DOHH2 (cell line): ENCODE measurements at regions not wholly inside any gene's neighbourhood (a gene's known extent, or its start where the extent isn't known, plus 50 kb on each side); places are given as distances from the start of the nearest gene placed in this dataset.

Source experiments
- H3F3A ChIP-seq: fragments of 200-600 bp; sonication (generic), shearing (Covaris generic); 2 replicates; pipeline ENCODE4 v1.6.0; 2016; ENCODE audit warnings: antibody characterized with exemption, mild to moderate bottlenecking; ENCODE audit not compliant: control insufficient read depth, insufficient read depth
- H3K27ac ChIP-seq: fragments of 200-600 bp; sonication (generic); 2 replicates; pipeline ENCODE4 v1.5.1; 2014; ENCODE audit warnings: low read depth, mild to moderate bottlenecking, low read length, moderate library complexity
- H3K27me3 ChIP-seq: fragments of 200-600 bp; sonication (generic); 2 replicates; pipeline ENCODE4 v1.6.1; 2014; ENCODE audit warnings: mild to moderate bottlenecking, low read length, mixed read lengths; ENCODE audit not compliant: control insufficient read depth
- H3K36me3 ChIP-seq: fragments of 200-600 bp; sonication (generic); 2 replicates; pipeline ENCODE4 v1.6.1; 2014; ENCODE audit warnings: mild to moderate bottlenecking, low read length, moderate library complexity, mixed read lengths; ENCODE audit not compliant: control insufficient read depth
- H3K4me1 ChIP-seq: fragments of 200-600 bp; sonication (generic); 2 replicates; pipeline ENCODE4 v1.6.1; 2014; ENCODE audit warnings: mild to moderate bottlenecking, low read length, mixed read lengths; ENCODE audit not compliant: control insufficient read depth
- H3K4me2 ChIP-seq: fragments of 200-600 bp; sonication (generic); 2 replicates; pipeline ENCODE4 v1.6.0; 2014; ENCODE audit warnings: mild to moderate bottlenecking, low read length, moderate library complexity
- H3K4me3 ChIP-seq: fragments of 200-600 bp; sonication (generic); 2 replicates; pipeline ENCODE4 v1.5.1; 2014; ENCODE audit warnings: mild to moderate bottlenecking, low read length, mixed read lengths
- H3K79me2 ChIP-seq: fragments of 200-600 bp; sonication (generic); 2 replicates; pipeline ENCODE4 v1.6.1; 2014; ENCODE audit warnings: mild to moderate bottlenecking, low read length, mixed read lengths; ENCODE audit not compliant: control insufficient read depth
- H3K9me2 ChIP-seq: fragments of 200-600 bp; sonication (generic); replicated peaks from 2 replicates; pipeline ENCODE4 v1.6.1; 2014; ENCODE audit warnings: mild to moderate bottlenecking, low read length, mixed read lengths; ENCODE audit not compliant: control insufficient read depth
- H3K9me3 ChIP-seq: fragments of 200-600 bp; sonication (generic); 2 replicates; pipeline ENCODE4 v1.6.1; 2014; ENCODE audit warnings: antibody characterized with exemption, low read length, mixed read lengths; ENCODE audit not compliant: control insufficient read depth, insufficient read depth
- H4K20me1 ChIP-seq: fragments of 200-600 bp; sonication (generic); 2 replicates; pipeline ENCODE4 v1.6.0; 2014; ENCODE audit warnings: low read depth, mild to moderate bottlenecking, antibody characterized with exemption, low read length, moderate library complexity; ENCODE audit not compliant: control insufficient read depth, insufficient read depth
- EZH2phosphoT487 ChIP-seq: fragments of 200-600 bp; sonication (generic); IDR thresholded peaks from 2 replicates; pipeline ENCODE4 v1.6.1; 2017; ENCODE audit warnings: borderline replicate concordance, mild to moderate bottlenecking, antibody characterized with exemption, low read length, moderate library complexity, mixed read lengths
- TF ChIP-seq, protein P1 (sequence below): fragments of 200-600 bp; sonication (generic); IDR thresholded peaks from one replicate; pipeline ENCODE4 v1.5.1; 2014; ENCODE audit warnings: antibody characterized with exemption, mild to moderate bottlenecking, low read depth, low read length; ENCODE audit not compliant: poor library complexity, severe bottlenecking

DNA sequence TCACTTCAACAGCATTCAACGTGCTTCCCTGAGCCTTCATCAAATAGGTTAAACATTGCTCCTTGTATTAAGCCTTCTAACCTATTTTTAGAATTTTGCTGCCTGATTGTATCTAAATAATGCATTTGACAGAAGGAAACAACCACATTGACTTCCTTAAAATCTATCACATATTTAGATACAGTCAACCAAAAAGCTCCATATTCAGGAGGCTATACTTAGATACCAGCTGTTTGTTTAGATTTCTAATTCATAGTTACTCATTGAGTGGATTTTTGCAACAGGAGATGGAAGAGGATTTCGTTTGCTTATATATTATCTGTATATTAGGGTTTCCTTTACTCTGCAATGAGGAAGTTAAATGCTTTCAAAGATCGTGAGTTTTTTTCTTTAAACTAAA lies 241.1 kb upstream of the PPP1R2C start:
- Histone ChIP-seq H3K36me3 (no peaks in the 10 kb centered on the region), H3K4me2 (peak overlapping the region; percentile 11; the same call in 1 of the 2 replicates), H4K20me1 (no peaks in the 10 kb centered on the region)

DNA sequence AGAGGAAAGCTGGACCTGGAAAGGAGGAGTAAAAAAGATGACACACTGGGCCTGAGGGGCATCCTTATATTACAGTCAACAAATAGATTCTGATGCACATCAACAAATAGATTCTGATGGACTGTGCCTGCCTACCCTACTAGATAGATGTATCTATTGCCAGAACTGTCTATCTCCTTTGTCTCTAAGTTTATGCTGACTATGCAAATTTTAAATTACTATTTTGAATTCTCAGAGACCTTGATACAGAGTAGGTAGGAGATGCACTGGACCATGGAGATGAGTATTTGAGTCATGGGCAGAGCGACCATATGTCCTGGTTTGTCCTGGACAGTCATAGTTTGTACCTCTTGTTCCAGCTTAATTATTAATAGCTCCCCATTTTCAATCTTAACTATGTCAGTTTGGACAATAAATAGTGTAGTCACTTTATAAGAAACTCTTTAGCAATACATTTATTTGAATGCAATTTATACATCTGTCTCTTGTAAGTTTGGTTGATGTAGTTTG lies 247.9 kb upstream of the PPP1R2C start:
- TF ChIP-seq EZH2phosphoT487 = no peak
- TF ChIP-seq, protein P1, sequence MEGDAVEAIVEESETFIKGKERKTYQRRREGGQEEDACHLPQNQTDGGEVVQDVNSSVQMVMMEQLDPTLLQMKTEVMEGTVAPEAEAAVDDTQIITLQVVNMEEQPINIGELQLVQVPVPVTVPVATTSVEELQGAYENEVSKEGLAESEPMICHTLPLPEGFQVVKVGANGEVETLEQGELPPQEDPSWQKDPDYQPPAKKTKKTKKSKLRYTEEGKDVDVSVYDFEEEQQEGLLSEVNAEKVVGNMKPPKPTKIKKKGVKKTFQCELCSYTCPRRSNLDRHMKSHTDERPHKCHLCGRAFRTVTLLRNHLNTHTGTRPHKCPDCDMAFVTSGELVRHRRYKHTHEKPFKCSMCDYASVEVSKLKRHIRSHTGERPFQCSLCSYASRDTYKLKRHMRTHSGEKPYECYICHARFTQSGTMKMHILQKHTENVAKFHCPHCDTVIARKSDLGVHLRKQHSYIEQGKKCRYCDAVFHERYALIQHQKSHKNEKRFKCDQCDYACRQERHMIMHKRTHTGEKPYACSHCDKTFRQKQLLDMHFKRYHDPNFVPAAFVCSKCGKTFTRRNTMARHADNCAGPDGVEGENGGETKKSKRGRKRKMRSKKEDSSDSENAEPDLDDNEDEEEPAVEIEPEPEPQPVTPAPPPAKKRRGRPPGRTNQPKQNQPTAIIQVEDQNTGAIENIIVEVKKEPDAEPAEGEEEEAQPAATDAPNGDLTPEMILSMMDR = no peak

More for the DNA sequence above, 241.1 kb upstream of the PPP1R2C start:
- Histone ChIP-seq H3K9me3 (no peaks in the 10 kb centered on the region), H3K4me1 (peaks cover 9% of the 10 kb centered on the region), H3F3A (no peaks in the 10 kb centered on the region), H3K27ac (no peak overlapping the region), H3K4me3 (no peak overlapping the region), H3K27me3 (no peaks in the 10 kb centered on the region), H3K79me2 (no peaks in the 10 kb centered on the region), H3K9me2 (no peaks in the 10 kb centered on the region)
- TF ChIP-seq, protein P1 = no peak
- no peak for TF ChIP-seq EZH2phosphoT487

DNA sequence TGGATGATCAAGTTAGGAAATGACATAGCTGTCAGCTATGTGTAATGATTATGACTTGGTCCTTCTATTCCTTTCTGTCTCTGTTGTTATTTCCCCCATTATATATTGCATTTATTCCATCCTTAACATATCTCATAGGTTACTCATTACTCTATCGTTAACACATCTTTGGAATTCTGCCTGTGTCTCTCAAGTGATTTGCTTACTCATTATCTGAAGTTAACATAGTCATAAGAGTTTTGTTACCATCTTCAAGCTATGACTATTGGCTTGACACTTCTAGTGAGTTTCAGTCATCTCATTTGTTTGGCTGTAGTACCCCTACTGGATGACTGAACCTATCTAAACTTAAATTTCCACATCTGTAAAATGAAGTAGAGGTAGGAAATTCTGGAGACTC lies 286.1 kb upstream of the PPP1R2C start:
- Histone ChIP-seq H3K36me3 (no peaks in the 10 kb centered on the region), H3K27me3 (no peaks in the 10 kb centered on the region), H3K4me1 (no peaks in the 10 kb centered on the region), H3K9me2 (no peaks in the 10 kb centered on the region), H3K4me3 (no peak overlapping the region), H3K27ac (no peak overlapping the region), H4K20me1 (no peaks in the 10 kb centered on the region), H3K4me2 (no peak overlapping the region), H3F3A (no peaks in the 10 kb centered on the region), H3K79me2 (no peaks in the 10 kb centered on the region), H3K9me3 (no peaks in the 10 kb centered on the region)
- no peak for TF ChIP-seq EZH2phosphoT487
- TF ChIP-seq, protein P1 = no peak

More for the DNA sequence above, 247.9 kb upstream of the PPP1R2C start:
- Histone ChIP-seq H3F3A (no peaks in the 10 kb centered on the region), H3K4me2 (no peak overlapping the region), H3K9me3 (no peaks in the 10 kb centered on the region), H3K27ac (no peak overlapping the region), H3K9me2 (no peaks in the 10 kb centered on the region), H4K20me1 (no peaks in the 10 kb centered on the region), H3K79me2 (no peaks in the 10 kb centered on the region), H3K4me3 (no peak overlapping the region), H3K36me3 (no peaks in the 10 kb centered on the region), H3K27me3 (no peaks in the 10 kb centered on the region), H3K4me1 (no peaks in the 10 kb centered on the region)

DNA sequence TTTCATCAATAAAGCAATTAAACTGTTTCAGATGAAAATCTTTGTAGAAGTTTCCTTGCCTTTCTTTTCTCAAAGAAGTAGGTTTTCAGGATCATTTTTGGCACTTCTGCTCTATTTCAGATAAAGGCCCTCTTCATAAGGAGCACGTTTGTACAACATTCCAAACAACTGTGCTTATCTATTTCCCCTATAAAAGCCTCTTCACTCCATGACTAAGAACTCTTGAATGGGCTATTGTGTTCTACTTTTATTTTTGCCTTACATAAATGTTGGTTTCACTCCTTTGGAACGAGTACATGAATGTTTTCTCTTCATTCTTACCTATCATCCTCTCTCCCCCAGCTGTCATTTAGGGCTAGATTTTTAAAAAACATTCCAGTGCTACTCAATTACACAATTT lies 288.0 kb upstream of the PPP1R2C start:
- Histone ChIP-seq H3K27me3 (no peaks in the 10 kb centered on the region), H3K9me2 (no peaks in the 10 kb centered on the region), H3F3A (no peaks in the 10 kb centered on the region), H3K36me3 (no peaks in the 10 kb centered on the region), H3K27ac (no peak overlapping the region), H3K4me2 (no peak overlapping the region), H3K4me3 (no peak overlapping the region), H3K9me3 (no peaks in the 10 kb centered on the region), H4K20me1 (no peaks in the 10 kb centered on the region), H3K4me1 (no peaks in the 10 kb centered on the region), H3K79me2 (no peaks in the 10 kb centered on the region)
- TF ChIP-seq EZH2phosphoT487 = no peak
- TF ChIP-seq, protein P1 = no peak
